Prostate gland (tissue), 2 donors: ENCODE measurements at regions not wholly inside any gene's neighbourhood (a gene's known extent, or its start where the extent isn't known, plus 50 kb on each side); places are given as distances from the start of the nearest gene placed in this dataset.

ENCODE experiments used
- POLR2A ChIP-seq: fragments of 450-650 bp; IDR thresholded peaks from one replicate; pipeline ENCODE4 v1.6.1; 2016; ENCODE audit warnings: antibody characterized with exemption, mild to moderate bottlenecking
- TF ChIP-seq, protein P1 (sequence below), 4 experiments: fragments of 200-600 bp in 2 of 4; fragments of 450-650 bp in 2 of 4; sonication (generic) in 2 of 4; IDR thresholded peaks; 1 replicate in 3 of 4; 2 replicates in 1 of 4; pipeline ENCODE4 v1.5.1; 2016 to 2019; ENCODE audit warnings: antibody characterized with exemption in 4 of 4, mild to moderate bottlenecking in 2 of 4, moderate library complexity in 2 of 4

DNA sequence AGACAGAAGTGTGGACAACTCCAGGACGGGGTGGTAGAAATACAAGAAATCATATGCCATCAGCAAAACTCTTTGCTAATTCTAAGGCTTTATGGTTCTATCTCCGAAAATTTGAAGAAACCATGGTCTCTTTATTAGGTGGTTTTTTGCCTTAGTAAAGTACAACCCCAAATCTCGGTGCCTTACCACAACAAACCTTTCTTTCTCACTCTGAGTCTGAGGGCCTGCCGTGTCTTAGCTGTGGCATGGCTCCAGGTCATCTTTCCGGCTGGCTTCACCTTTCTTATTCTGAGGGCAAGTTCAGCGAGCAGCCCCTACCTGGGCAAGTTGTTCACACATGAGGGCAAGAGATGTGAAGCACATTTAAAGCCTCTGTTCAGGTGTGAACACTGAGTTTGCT, 280.6 kb downstream of the TTLL7 start:
- TF ChIP-seq, protein P1, sequence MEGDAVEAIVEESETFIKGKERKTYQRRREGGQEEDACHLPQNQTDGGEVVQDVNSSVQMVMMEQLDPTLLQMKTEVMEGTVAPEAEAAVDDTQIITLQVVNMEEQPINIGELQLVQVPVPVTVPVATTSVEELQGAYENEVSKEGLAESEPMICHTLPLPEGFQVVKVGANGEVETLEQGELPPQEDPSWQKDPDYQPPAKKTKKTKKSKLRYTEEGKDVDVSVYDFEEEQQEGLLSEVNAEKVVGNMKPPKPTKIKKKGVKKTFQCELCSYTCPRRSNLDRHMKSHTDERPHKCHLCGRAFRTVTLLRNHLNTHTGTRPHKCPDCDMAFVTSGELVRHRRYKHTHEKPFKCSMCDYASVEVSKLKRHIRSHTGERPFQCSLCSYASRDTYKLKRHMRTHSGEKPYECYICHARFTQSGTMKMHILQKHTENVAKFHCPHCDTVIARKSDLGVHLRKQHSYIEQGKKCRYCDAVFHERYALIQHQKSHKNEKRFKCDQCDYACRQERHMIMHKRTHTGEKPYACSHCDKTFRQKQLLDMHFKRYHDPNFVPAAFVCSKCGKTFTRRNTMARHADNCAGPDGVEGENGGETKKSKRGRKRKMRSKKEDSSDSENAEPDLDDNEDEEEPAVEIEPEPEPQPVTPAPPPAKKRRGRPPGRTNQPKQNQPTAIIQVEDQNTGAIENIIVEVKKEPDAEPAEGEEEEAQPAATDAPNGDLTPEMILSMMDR (IDR thresholded peaks at IDR 0.05): no peak
- no peak for TF ChIP-seq POLR2A
